ENCODE measurements at regions not wholly inside any gene's neighbourhood (a gene's known extent, or its start where the extent isn't known, plus 50 kb on each side); places are given as distances from the start of the nearest gene placed in this dataset.
"Not testable (repeated sequence)": the region's sequence is repeated elsewhere in the genome, so short reads cannot be mapped to it uniquely, and the experiment has no call there.

- no peaks in the 10 kb centered on the region for H3K9me3 ChIP-seq
- H3K4me1 ChIP-seq: peaks cover 0 to 9% (median 0%) of the 10 kb centered on the region in 12 donors
- ATAC-seq (no peak), DNase-seq (no peak)
- WGBS, 4 donors: 49 to 74% (median 72%) methylated on average over 3 of the region's 3 CpGs
- no peak overlapping the region for H3K4me3 ChIP-seq
- intact Hi-C loops (cut with DNase I): loop anchor here in 1 of 10 donors (10.0 kb wide), 1 partner anchor 61 kb away; no protein-coding TSS in a partner anchor
- H3K27ac ChIP-seq: no peak overlapping the region
- TF ChIP-seq CTCF (IDR thresholded peaks at IDR 0.05): no peak
- no peak for TF ChIP-seq POLR2A (IDR thresholded peaks at IDR 0.05)
- peaks cover 0 to 5% (median 0%) of the 10 kb centered on the region in 9 donors for H3K36me3 ChIP-seq
- no peaks in the 10 kb centered on the region for H3K27me3 ChIP-seq
These were observed 149.7 kb downstream of the LYPLAL1 start for GRCh38 chr1:219323426-219323825.

GRCh38 chr1:219322766-219323165 is 149.1 kb downstream of the LYPLAL1 start:
- TF ChIP-seq POLR2A (IDR thresholded peaks at IDR 0.05): no peak
- TF ChIP-seq CTCF (IDR thresholded peaks at IDR 0.05): no peak
- DNase-seq (no peak), ATAC-seq (no peak)
- Histone ChIP-seq H3K9me3 (no peaks in the 10 kb centered on the region), H3K27ac (no peak overlapping the region), H3K27me3 (no peaks in the 10 kb centered on the region), H3K36me3 (peaks cover 0 to 5% (median 0%) of the 10 kb centered on the region in 9 donors), H3K4me1 (peaks cover 0 to 9% (median 0%) of the 10 kb centered on the region in 12 donors), H3K4me3 (no peak overlapping the region)
- intact Hi-C loops (cut with DNase I): loop anchor here in 1 of 10 donors (10.0 kb wide), 1 partner anchor 62 kb away; no protein-coding TSS in a partner anchor
- 96 to 97% (median 97%) methylated on average over 3 of the region's 3 CpGs for WGBS, 4 donors

GRCh38 chr1:219320563-219320962 is 146.9 kb downstream of the LYPLAL1 start:
- ATAC-seq, DNase-seq, H3K27ac ChIP-seq, H3K4me1 ChIP-seq, H3K36me3 ChIP-seq, H3K4me3 ChIP-seq, H3K27me3 ChIP-seq: not testable (repeated sequence)
- intact Hi-C loops (cut with DNase I): loop anchor here in 1 of 10 donors (10.0 kb wide), 1 partner anchor 64 kb away; no protein-coding TSS in a partner anchor
- WGBS, 4 donors: 82 to 98% (median 96%) methylated on average over 4 to 5 of the region's 5 CpGs
- H3K9me3 ChIP-seq: peaks cover 0 to 16% (median 10%) of the 10 kb centered on the region in 12 donors

GRCh38 chr1:219318826-219319225 is 145.1 kb downstream of the LYPLAL1 start:
- peaks cover 0 to 5% (median 0%) of the 10 kb centered on the region in 12 donors for H3K4me1 ChIP-seq
- no peaks in the 10 kb centered on the region for H3K27me3 ChIP-seq
- ATAC-seq: no peak
- 66 to 87% (median 81%) methylated on average over 4 of the region's 4 CpGs for WGBS, 4 donors
- TF ChIP-seq CTCF (IDR thresholded peaks at IDR 0.05) (no peak), POLR2A (IDR thresholded peaks at IDR 0.05) (no peak)
- H3K4me3 ChIP-seq: no peak overlapping the region
- no peaks in the 10 kb centered on the region for H3K36me3 ChIP-seq
- intact Hi-C loops (cut with DNase I): no loop called here
- no peak overlapping the region for H3K27ac ChIP-seq
- peaks cover 0 to 18% (median 11%) of the 10 kb centered on the region in 12 donors for H3K9me3 ChIP-seq
- no peak for DNase-seq

Measured in heart left ventricle (tissue), 16 donors.